Endodermal cell (in vitro differentiated cells): ENCODE measurements at regions not wholly inside any gene's neighbourhood (a gene's known extent, or its start where the extent isn't known, plus 50 kb on each side); places are given as distances from the start of the nearest gene placed in this dataset.

Experiments
- DNase-seq: peaks from one replicate; pipeline ENCODE4 v3.0.0-alpha.2; 2017
- H3K27ac ChIP-seq: 2 replicates; pipeline ENCODE4 v1.5.1; 2013; ENCODE audit warnings: mild to moderate bottlenecking, low read depth, low read length, moderate library complexity
- H3K27me3 ChIP-seq: 2 replicates; pipeline ENCODE4 v1.6.1; 2013; ENCODE audit warnings: mild to moderate bottlenecking, low read length, moderate library complexity; ENCODE audit not compliant: insufficient read depth, control insufficient read depth, poor library complexity, severe bottlenecking
- H3K36me3 ChIP-seq: 2 replicates; pipeline ENCODE4 v1.7.0; 2013; ENCODE audit warnings: mild to moderate bottlenecking, low read length, moderate library complexity; ENCODE audit not compliant: control insufficient read depth, insufficient read depth
- H3K4me1 ChIP-seq: one replicate; pipeline ENCODE4 v1.7.0; 2013; ENCODE audit warnings: low read length; ENCODE audit not compliant: control insufficient read depth, insufficient read depth
- H3K4me3 ChIP-seq: 2 replicates; pipeline ENCODE4 v1.5.1; 2013; ENCODE audit warnings: mild to moderate bottlenecking, low read length, moderate library complexity
- H3K9ac ChIP-seq: 2 replicates; pipeline ENCODE4 v1.6.1; 2013; ENCODE audit warnings: mild to moderate bottlenecking, low read length, moderate library complexity; ENCODE audit not compliant: poor library complexity, severe bottlenecking; ENCODE audit errors: extremely low read depth
- H3K9me3 ChIP-seq: 2 replicates; pipeline ENCODE4 v1.6.1; 2013; ENCODE audit warnings: mild to moderate bottlenecking, low read length, moderate library complexity; ENCODE audit not compliant: control insufficient read depth
- H3K27ac Mint-ChIP-seq: 2 replicates; pipeline ENCODE4 v1.8.0; 2020; ENCODE audit warnings: mixed read lengths
- H3K27me3 Mint-ChIP-seq: 2 replicates; pipeline ENCODE4 v1.8.0; 2021; ENCODE audit warnings: mild to moderate bottlenecking, mixed read lengths; ENCODE audit not compliant: insufficient read depth
- H3K36me3 Mint-ChIP-seq: 2 replicates; pipeline ENCODE4 v1.8.0; 2020; ENCODE audit warnings: low read depth, mixed read lengths
- H3K4me1 Mint-ChIP-seq: 2 replicates; pipeline ENCODE4 v1.8.0; 2020; ENCODE audit warnings: mixed read lengths
- H3K4me3 Mint-ChIP-seq: 2 replicates; pipeline ENCODE4 v1.8.0; 2020; ENCODE audit warnings: mild to moderate bottlenecking, moderate library complexity, mixed read lengths
- H3K9me3 Mint-ChIP-seq: 2 replicates; pipeline ENCODE4 v1.8.0; 2020; ENCODE audit warnings: mild to moderate bottlenecking, mixed read lengths
- CTCF ChIP-seq: fragments of 200-600 bp; sonication (generic); conservative IDR thresholded peaks from 2 replicates; pipeline ENCODE4 v1.5.0; 2021; ENCODE audit warnings: antibody characterized with exemption, mild to moderate bottlenecking
- WGBS, 2 experiments: methylation state at CpG; one replicate each; pipeline versions ENCODE4 v1.1.5 to v1.1.7; 2013; ENCODE audit warnings: missing lambda C conversion rate in 2 of 2, mixed read lengths in 1 of 2; ENCODE audit not compliant: insufficient coverage in 1 of 2, insufficient read length in 1 of 2; 5-methylcytosine and 5-hydroxymethylcytosine counted together

- WGBS, 2 experiments = 86 to 91% methylated on average over 3 to 5 of the region's 5 CpGs
- no peaks in the 10 kb centered on the region for H3K9me3 ChIP-seq
- H3K4me3 ChIP-seq = no peak overlapping the region
- no peak overlapping the region for H3K9ac ChIP-seq
- Mint-ChIP-seq H3K4me1 (no peaks in the 10 kb centered on the region), H3K27me3 (peaks cover 3% of the 10 kb centered on the region), H3K9me3 (no peaks in the 10 kb centered on the region), H3K36me3 (no peaks in the 10 kb centered on the region), H3K27ac (no peak overlapping the region), H3K4me3 (no peak overlapping the region)
- no peaks in the 10 kb centered on the region for H3K36me3 ChIP-seq
- no peaks in the 10 kb centered on the region for H3K27me3 ChIP-seq
- H3K4me1 ChIP-seq = no peaks in the 10 kb centered on the region
- no peak for TF ChIP-seq CTCF
- no peak overlapping the region for H3K27ac ChIP-seq
- no peak for DNase-seq
Measured at GRCh38 chr19:30086220-30086619, 144.2 kb downstream of the URI1 start.

- H3K9me3 Mint-ChIP-seq = no peaks in the 10 kb centered on the region
- H3K27me3 Mint-ChIP-seq = peaks cover 3% of the 10 kb centered on the region
- 87 to 92% methylated on average over 7 to 10 of the region's 10 CpGs for WGBS, 2 experiments
- DNase-seq = no peak
- Histone ChIP-seq H3K4me3 (no peak overlapping the region), H3K27me3 (no peaks in the 10 kb centered on the region), H3K9me3 (no peaks in the 10 kb centered on the region), H3K9ac (no peak overlapping the region), H3K27ac (no peak overlapping the region), H3K36me3 (no peaks in the 10 kb centered on the region), H3K4me1 (no peaks in the 10 kb centered on the region)
- H3K36me3 Mint-ChIP-seq = no peaks in the 10 kb centered on the region
- H3K4me1 Mint-ChIP-seq = no peaks in the 10 kb centered on the region
- TF ChIP-seq CTCF = no peak
- H3K4me3 Mint-ChIP-seq = no peak overlapping the region
- H3K27ac Mint-ChIP-seq = no peak overlapping the region
Measured at GRCh38 chr19:30086916-30087315, 144.9 kb downstream of the URI1 start.

GRCh38 chr19:30087381-30088138, 145.5 kb downstream of the URI1 start:
- Mint-ChIP-seq H3K36me3 (no peaks in the 10 kb centered on the region), H3K27me3 (peaks cover 3% of the 10 kb centered on the region), H3K4me1 (no peaks in the 10 kb centered on the region), H3K27ac (no peak overlapping the region), H3K9me3 (no peaks in the 10 kb centered on the region), H3K4me3 (no peak overlapping the region)
- Histone ChIP-seq H3K9ac (no peak overlapping the region), H3K27me3 (no peaks in the 10 kb centered on the region), H3K4me3 (no peak overlapping the region), H3K36me3 (no peaks in the 10 kb centered on the region), H3K4me1 (no peaks in the 10 kb centered on the region), H3K27ac (no peak overlapping the region), H3K9me3 (no peaks in the 10 kb centered on the region)
- TF ChIP-seq CTCF = no peak
- DNase-seq = no peak
- WGBS, 2 experiments = 88 to 91% methylated on average over 10 to 11 of the region's 11 CpGs
